Skin epidermis (tissue), 12 donors: ENCODE measurements at regions not wholly inside any gene's neighbourhood (a gene's known extent, or its start where the extent isn't known, plus 50 kb on each side); places are given as distances from the start of the nearest gene placed in this dataset.
"Not testable (repeated sequence)": the region's sequence is repeated elsewhere in the genome, so short reads cannot be mapped to it uniquely, and the experiment has no call there.

Experiments
- H3K27ac ChIP-seq, 21 experiments: fragments of 200-600 bp; sonication (generic) in 11 of 21; one replicate each; pipeline ENCODE4 v1.5.0; 2020; ENCODE audit warnings: mild to moderate bottlenecking in 3 of 21, inconsistent platforms in 2 of 21, moderate library complexity in 2 of 21
- H3K4me3 ChIP-seq, 7 experiments: fragments of 200-600 bp; sonication (generic) in 2 of 7; one replicate each; pipeline ENCODE4 v1.5.0; 2020; ENCODE audit warnings: inconsistent platforms in 2 of 7, mild to moderate bottlenecking in 2 of 7, moderate library complexity in 1 of 7

- no peak overlapping the region for H3K27ac ChIP-seq
- H3K4me3 ChIP-seq: no peak overlapping the region
Observed at GRCh38 chr10:83545901-83546391, 593.4 kb upstream of the GHITM start.

- H3K27ac ChIP-seq, H3K4me3 ChIP-seq: not testable (repeated sequence)
Observed at GRCh38 chr10:83551190-83551589, 588.1 kb upstream of the GHITM start.

- H3K27ac ChIP-seq: no peak overlapping the region
- no peak overlapping the region for H3K4me3 ChIP-seq
Observed at GRCh38 chr10:83553366-83553765, 585.9 kb upstream of the GHITM start.

- H3K27ac ChIP-seq: no peak overlapping the region
- H3K4me3 ChIP-seq: no peak overlapping the region
Observed at GRCh38 chr10:83555264-83555663, 584.0 kb upstream of the GHITM start.

- Histone ChIP-seq H3K27ac (no peak overlapping the region), H3K4me3 (no peak overlapping the region)
Observed at GRCh38 chr10:83562381-83562780, 576.9 kb upstream of the GHITM start.

GRCh38 chr10:83564889-83565588, 574.3 kb upstream of the GHITM start:
- Histone ChIP-seq H3K4me3 (no peak overlapping the region), H3K27ac (no peak overlapping the region)

- no peak overlapping the region for H3K4me3 ChIP-seq
- no peak overlapping the region for H3K27ac ChIP-seq
Observed at GRCh38 chr10:83572036-83572435, 567.3 kb upstream of the GHITM start.

GRCh38 chr10:83574770-83575169, 564.5 kb upstream of the GHITM start:
- Histone ChIP-seq H3K27ac (no peak overlapping the region), H3K4me3 (no peak overlapping the region)

- no peak overlapping the region for H3K27ac ChIP-seq
- H3K4me3 ChIP-seq: no peak overlapping the region
Observed at GRCh38 chr10:83577421-83577820, 561.9 kb upstream of the GHITM start.

- Histone ChIP-seq H3K27ac (no peak overlapping the region), H3K4me3 (no peak overlapping the region)
Observed at GRCh38 chr10:83580373-83581012, 558.8 kb upstream of the GHITM start.

GRCh38 chr10:83582407-83583095, 556.8 kb upstream of the GHITM start:
- H3K4me3 ChIP-seq: no peak overlapping the region
- no peak overlapping the region for H3K27ac ChIP-seq

- no peak overlapping the region for H3K4me3 ChIP-seq
- no peak overlapping the region for H3K27ac ChIP-seq
Observed at GRCh38 chr10:83585686-83586085, 553.6 kb upstream of the GHITM start.

GRCh38 chr10:83592337-83592935, 546.9 kb upstream of the GHITM start:
- H3K4me3 ChIP-seq: no peak overlapping the region
- H3K27ac ChIP-seq: no peak overlapping the region

GRCh38 chr10:83603708-83604107, 535.6 kb upstream of the GHITM start:
- H3K27ac ChIP-seq: no peak overlapping the region
- no peak overlapping the region for H3K4me3 ChIP-seq

GRCh38 chr10:83605783-83606630, 533.3 kb upstream of the GHITM start:
- Histone ChIP-seq H3K27ac (no peak overlapping the region), H3K4me3 (no peak overlapping the region)

GRCh38 chr10:83607959-83608745, 531.2 kb upstream of the GHITM start:
- H3K4me3 ChIP-seq: no peak overlapping the region

GRCh38 chr10:83612050-83612449, 527.3 kb upstream of the GHITM start:
- Histone ChIP-seq H3K27ac (no peak overlapping the region), H3K4me3 (no peak overlapping the region)

More at GRCh38 chr10:83607959-83608745, 531.2 kb upstream of the GHITM start:
- no peak overlapping the region for H3K27ac ChIP-seq

- H3K4me3 ChIP-seq: no peak overlapping the region
- no peak overlapping the region for H3K27ac ChIP-seq
Observed at GRCh38 chr10:83612746-83613145, 526.6 kb upstream of the GHITM start.

GRCh38 chr10:83617172-83617571, 522.1 kb upstream of the GHITM start:
- Histone ChIP-seq H3K27ac (no peak overlapping the region), H3K4me3 (no peak overlapping the region)
